HG02678 (cell line): ENCODE measurements at regions not wholly inside any gene's neighbourhood (a gene's known extent, or its start where the extent isn't known, plus 50 kb on each side); places are given as distances from the start of the nearest gene placed in this dataset.

Experiments used
- ATAC-seq: cut with Tn5 transposase; IDR thresholded peaks from one replicate; pipeline ENCODE4 v1.9.1; 2021; ENCODE audit warnings: mild to moderate bottlenecking, moderate library complexity; ENCODE audit not compliant: unreplicated experiment

GRCh38 chr3:182527745-182528144 is 265.6 kb upstream of the ATP11B start:
- ATAC-seq, result no peak

DNA sequence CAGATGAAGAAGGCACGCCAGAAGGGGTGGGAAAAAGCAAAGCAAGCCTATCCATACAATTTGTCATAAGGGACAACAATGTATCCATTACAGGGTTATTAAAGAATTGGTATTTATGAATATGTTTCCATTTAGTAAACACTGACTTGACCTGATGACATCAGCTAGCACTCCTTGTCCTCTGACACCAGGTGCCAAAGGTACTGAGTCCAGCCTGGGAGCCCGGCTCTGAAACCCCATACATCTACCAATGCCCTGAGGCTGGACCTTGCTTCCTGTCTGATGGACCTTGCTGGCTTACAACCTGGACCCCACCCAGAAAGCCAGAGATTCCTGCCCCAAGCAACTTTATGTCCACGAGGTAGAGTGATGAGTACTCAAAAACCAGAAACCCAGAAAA is 263.0 kb upstream of the ATP11B start:
- no peak for ATAC-seq

DNA sequence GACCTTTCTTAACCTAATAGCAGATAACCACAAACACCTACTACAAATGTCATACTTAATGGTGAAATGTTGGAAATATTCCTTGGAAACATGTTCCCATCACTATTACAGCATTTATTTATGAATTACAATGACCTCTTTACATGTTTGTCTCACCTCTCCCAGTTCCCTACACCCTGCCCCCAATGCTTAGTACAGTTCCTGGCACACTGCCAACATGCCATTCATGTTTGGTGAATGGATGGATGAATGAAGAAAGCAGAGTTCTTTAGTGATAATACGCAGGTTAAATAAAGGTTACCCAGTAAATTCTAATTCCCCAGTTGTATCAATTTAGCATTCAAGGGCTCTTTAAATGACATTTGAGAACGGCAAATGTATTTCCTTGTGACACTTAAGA is 259.9 kb upstream of the ATP11B start:
- no peak for ATAC-seq

DNA sequence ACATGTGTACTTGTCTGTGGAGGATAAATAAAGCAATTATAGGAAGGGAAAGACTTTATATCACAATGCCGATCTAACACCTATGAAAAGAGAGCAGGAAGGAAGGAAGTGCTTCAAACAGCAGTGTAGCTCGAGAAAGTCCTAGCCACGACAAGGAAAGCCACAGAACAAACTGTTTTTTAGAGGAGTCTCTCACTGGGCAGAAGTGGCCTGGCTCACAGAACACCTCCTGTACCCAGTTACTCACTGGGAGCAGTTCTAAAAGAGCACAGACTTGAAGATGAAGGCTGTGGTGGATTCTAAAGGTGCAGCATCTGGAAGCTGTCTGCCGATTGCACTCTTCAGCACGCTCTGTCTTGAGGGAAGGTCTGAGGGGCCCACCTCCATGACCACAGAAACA is 248.8 kb upstream of the ATP11B start:
- no peak for ATAC-seq

DNA sequence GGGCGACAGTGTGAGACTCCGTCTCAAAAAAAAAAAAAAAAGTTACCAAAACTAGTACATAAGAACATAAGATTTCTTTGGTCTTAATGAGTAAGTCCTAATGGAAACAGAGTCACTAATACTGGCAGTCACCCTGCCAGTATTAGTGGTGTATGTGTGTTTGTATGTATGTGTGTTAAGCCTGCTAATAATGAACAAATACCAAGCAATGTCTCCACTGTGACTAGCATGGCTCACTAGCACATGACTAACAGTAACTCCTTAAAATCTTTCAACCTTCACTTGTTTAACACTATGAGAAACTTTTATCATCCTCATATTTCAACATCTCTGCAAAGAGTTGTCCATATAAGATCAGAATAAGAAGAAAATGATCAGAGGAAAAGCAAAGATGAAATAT is 231.0 kb upstream of the ATP11B start:
- no peak for ATAC-seq

DNA sequence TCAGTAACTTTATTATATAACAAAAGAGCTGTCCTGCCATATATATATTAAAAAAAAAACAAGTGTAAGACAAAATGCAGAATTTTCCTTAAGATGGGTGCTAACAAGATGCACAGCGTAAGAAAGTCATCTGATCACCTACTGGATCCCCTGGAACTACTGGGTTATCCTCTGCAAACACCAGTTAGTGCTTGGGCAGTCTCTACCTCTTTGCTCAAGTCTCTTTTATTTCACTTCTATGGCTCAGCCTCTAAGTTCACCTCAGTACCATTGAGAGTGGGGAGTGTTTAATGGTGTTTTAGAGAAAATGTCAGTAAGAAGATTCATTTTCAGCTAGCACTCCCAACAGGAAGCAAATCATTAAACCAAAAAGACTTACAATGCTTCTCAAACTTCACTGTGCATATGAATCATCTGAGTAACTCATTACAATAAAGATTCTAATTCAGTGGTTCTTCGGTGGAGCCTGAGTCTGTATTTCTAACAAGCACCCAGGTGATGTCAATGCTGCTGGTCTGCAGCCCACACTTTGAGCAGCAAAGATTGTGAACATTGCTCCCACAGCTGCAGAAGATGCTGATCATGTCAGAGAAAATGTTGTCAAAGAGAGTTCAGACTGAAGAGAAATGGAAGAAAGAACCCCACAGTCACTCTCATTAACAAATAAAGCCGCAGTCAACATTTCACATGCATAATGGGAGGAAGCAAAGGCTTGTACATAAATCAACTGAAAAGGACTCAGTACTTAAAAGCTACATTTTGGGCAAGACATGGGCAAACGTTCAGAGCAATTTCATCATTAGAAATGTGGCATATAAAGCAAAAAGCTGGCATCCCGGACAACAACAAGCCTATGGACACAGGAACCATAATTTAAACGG is 227.1 kb upstream of the ATP11B start:
- ATAC-seq, result no peak

DNA sequence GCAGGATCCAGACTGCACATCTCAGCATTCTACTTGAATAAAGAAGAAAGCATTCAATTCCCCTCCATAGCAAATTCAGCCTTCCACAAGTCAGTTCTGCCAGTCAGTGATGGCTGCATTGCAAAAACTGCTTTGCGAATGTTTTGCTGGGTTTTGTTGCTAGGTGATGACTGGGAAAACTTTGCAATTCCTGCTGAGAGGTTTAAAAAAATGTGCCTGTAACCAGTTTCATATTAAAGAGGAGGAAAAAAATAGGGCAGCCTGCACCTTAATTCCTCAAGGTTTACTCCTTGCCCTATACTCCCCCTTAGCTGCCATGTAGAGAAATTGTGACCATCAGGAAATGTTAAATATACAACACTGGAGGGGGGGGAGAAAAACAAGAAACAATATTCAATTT is 225.6 kb upstream of the ATP11B start:
- ATAC-seq, result no peak

- no peak for ATAC-seq
Measured at GRCh38 chr3:182568261-182568660, 225.0 kb upstream of the ATP11B start.

DNA sequence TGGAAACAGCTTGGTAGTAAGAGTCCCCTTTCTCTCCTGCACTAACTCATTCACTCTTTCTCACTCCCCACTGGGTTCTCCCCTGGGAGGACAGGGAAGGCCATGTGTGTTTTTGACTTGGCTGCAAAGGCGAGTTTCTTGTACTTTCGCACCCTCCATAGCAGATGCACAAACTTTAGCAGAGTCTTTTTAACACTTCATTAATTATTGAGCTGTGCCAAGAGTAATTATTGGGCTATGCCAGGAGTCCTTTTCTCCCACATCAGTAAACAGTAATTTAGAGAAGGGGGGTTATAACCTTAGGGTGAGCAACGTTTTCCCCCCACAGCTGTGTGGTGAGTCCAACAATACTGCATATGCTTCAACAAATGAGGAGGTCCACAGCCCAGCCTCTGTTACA is 224.4 kb upstream of the ATP11B start:
- no peak for ATAC-seq

DNA sequence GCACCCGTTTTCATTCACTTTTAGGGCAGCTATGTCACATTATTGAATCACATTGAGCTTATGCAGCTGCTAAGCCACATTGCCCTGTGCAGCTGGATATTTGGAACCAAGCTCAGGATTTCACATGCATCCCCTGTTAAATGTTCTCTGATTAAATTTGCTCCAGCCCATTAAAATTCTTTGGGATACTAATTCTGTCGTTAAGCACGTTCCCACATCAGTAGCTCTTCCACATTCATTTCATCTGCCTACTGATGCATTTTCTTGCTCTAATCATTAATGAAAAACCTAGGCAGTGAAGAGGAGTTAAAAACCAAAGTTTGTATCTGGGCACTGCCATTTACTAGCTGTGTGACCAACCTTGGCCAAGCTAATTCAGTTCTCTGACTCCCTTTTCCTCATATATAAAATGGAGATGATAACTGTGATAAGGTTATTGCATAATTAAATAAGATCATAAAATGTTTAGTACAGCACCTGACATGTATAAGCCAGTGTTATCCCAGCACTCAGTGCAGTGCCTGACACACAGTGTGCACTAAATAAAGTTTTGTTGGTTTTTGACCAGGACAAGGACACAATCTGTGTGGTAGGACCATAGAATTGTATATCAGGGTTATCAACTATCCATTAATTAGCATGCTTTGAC is 222.2 kb upstream of the ATP11B start:
- ATAC-seq, result no peak

DNA sequence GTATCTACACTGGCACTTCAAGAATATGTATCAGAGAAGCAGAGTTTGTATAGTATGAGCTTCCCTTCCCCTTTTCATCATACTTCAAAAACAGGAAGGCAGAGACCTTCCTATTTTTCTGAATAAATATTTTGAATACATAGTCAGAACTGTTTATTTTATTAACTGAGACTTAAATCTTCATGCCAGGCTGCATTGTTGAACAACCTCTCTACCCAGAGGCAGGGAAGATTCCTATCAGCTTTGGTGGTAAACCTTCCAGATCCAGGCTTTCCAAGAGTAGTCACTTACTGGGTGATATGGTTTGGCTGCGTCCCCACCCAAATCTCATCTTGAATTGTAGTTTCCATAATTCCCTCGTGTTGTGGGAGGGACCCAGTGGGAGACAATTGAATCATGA is 217.4 kb upstream of the ATP11B start:
- ATAC-seq, result no peak

GRCh38 chr3:182583545-182583944 is 209.8 kb upstream of the ATP11B start:
- no peak for ATAC-seq

GRCh38 chr3:182585532-182586150 is 207.7 kb upstream of the ATP11B start:
- no peak for ATAC-seq

DNA sequence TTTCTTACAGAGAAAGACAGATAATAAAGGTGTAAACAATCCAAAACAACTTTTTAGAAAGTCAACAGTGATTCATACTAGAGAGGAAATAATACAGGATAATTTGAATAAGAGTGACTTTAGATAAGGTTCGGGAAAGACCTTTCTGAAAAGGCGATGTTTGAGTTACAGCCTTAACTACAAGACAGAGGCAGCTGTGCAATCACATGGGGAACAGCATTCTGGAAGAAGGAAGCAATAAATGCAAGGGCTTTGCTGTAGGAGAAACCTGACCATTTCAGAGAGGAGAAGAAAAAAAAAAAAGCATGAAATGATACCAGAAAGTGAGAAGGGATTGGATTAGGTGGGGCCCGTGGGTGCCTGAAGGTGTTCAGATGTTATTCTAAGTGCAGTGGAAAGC is 200.6 kb upstream of the ATP11B start:
- no peak for ATAC-seq

- ATAC-seq, result no peak
Measured at GRCh38 chr3:182596676-182597410, 196.5 kb upstream of the ATP11B start.

- ATAC-seq, result no peak
Measured at GRCh38 chr3:182597621-182598041, 195.7 kb upstream of the ATP11B start.

- no peak for ATAC-seq
Measured at GRCh38 chr3:182601597-182601996, 191.7 kb upstream of the ATP11B start.

- ATAC-seq, result no peak
Measured at GRCh38 chr3:182603501-182603900, 189.8 kb upstream of the ATP11B start.

- ATAC-seq, result no peak
Measured at GRCh38 chr3:182605882-182606611, 187.3 kb upstream of the ATP11B start.

DNA sequence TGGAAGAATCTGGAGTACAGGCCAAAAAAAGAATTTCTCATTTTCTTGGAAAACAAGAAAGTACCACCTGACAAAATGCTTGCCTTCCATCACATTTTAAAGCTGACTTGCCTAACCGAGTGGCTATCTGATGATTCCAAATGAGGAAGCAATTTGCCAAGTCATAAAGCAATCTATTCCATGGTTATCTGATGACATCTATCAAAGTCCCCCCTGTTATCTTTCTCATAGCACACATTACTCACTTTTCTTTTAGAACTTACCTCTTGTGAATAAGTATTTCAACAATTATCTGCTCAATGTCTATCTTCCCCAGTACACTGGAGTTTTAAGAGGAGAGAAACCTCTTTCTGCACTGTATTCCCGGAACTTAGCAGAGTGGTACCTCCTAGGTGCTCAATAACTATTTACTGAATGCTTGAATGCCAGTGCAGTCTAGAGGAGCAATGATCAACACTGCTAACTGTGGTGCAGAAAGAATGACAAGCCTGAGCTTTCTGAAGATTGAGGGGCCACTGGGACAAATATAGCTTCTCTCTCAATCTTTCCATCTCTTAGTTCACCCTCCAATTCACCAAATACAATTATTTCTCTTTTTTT is 186.3 kb upstream of the ATP11B start:
- ATAC-seq, result no peak
